Vagina (tissue), 2 donors: ENCODE measurements at regions not wholly inside any gene's neighbourhood (a gene's known extent, or its start where the extent isn't known, plus 50 kb on each side); places are given as distances from the start of the nearest gene placed in this dataset.

Source experiments
- CTCF ChIP-seq, 3 experiments: fragments of 450-650 bp in 2 of 3; fragments of 200-600 bp in 1 of 3; sonication (generic) in 1 of 3; IDR thresholded peaks; one replicate each; pipeline ENCODE4 v1.5.1; 2017 to 2019; ENCODE audit warnings: antibody characterized with exemption in 3 of 3, mild to moderate bottlenecking in 2 of 3, moderate library complexity in 2 of 3
- POLR2A ChIP-seq, 2 donors: fragments of 450-650 bp; IDR thresholded peaks; one replicate each; pipeline ENCODE4 v1.6.1; 2017; ENCODE audit warnings: antibody characterized with exemption in 2 of 2, mild to moderate bottlenecking in 2 of 2, moderate library complexity in 2 of 2
- POLR2AphosphoS5 ChIP-seq, 2 donors: sonication (generic); formaldehyde crosslinking; IDR thresholded peaks; one replicate each; pipeline ENCODE4 v1.9.0; 2017; ENCODE audit warnings: antibody characterized with exemption in 2 of 2, mild to moderate bottlenecking in 2 of 2, low read depth in 1 of 2; ENCODE audit not compliant: insufficient read depth in 1 of 2

DNA sequence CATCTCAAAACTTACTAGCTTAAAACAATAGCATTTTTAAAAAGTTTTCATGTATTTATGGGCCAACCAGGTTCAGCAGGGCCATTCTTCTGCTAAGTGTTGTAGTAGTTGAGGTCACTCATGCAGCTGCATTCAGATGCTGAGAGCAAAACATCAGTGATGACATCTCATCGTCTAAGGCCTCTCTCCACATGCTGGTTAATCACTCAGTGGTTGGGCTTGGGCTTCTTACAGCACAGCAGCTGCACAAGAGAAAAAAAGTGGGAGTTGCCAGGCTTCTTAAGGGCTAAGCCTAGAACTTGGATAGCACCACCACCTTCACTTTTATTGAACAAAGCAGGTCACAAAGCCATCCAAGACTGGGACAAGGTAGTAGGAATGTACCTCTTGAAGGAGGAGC, 190.3 kb downstream of the IRS1 start:
- TF ChIP-seq CTCF (IDR thresholded peaks at IDR 0.05), result no peak
- TF ChIP-seq POLR2AphosphoS5 (IDR thresholded peaks at IDR 0.05; ENCODE audit: insufficient read depth in 1 of 2, low read depth in 1 of 2), result no peak
- no peak for TF ChIP-seq POLR2A (IDR thresholded peaks at IDR 0.05)
